Stomach (tissue), 4 donors: ENCODE measurements at regions not wholly inside any gene's neighbourhood (a gene's known extent, or its start where the extent isn't known, plus 50 kb on each side); places are given as distances from the start of the nearest gene placed in this dataset.

Experiments used
- EP300 ChIP-seq: sonication (generic); formaldehyde crosslinking; IDR thresholded peaks from one replicate; pipeline ENCODE4 v1.6.1; 2017; ENCODE audit warnings: antibody characterized with exemption
- POLR2A ChIP-seq, 4 donors: fragments of 450-650 bp; IDR thresholded peaks; one replicate each; pipeline ENCODE4 v1.6.1; 2016; ENCODE audit warnings: antibody characterized with exemption in 4 of 4, control low read depth in 2 of 4, mild to moderate bottlenecking in 1 of 4, moderate library complexity in 1 of 4
- TF ChIP-seq, protein P1 (sequence below), 7 experiments: fragments of 450-650 bp in 4 of 7; fragments of 200-600 bp in 3 of 7; sonication (generic) in 3 of 7; IDR thresholded peaks; one replicate each; pipeline ENCODE4 v1.5.1; 2016 to 2019; ENCODE audit warnings: antibody characterized with exemption in 7 of 7, control low read depth in 2 of 7, mild to moderate bottlenecking in 1 of 7

DNA sequence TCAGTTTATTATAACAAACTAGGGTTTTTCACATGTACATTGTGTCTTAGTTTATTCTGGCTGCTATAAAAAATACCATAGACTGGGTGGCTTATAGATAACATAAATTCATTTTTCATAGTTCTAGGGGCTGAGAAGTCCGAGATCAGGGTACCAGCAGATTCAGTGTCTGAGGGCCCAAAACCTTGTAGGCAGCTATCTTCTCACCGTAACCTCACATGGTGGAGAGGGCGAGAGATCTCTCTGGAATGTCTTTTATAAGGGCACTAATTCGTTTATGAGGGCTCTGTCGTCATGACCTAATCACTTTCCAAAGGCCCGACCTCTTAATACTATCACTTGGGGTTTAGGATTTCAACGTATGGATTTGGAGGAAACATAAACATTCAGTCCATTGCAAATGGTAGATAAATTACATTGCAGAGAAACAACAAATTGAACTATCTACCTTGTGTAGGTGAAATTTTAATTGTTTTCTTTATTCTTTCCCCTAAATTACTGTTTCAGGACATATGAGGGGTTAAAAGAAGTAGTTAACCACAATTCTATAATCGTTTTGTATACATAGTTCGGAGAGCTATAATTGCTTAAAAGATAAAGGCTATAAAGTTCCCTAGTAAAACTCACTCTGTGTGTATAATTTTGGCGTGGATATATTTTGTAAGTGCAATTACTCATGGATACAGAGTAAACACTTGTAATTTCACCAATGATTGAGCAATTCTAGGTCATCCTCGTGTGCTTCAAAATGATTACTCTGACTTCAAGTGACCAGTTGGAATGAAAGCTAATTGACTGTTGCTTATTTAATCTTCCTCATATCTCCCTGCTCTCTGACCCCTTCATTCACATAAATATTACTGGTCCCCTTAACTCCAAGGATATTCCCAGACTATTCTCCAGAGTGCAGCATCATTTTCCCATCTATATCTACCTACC is 247.5 kb upstream of the TMEM161B start:
- TF ChIP-seq, protein P1, sequence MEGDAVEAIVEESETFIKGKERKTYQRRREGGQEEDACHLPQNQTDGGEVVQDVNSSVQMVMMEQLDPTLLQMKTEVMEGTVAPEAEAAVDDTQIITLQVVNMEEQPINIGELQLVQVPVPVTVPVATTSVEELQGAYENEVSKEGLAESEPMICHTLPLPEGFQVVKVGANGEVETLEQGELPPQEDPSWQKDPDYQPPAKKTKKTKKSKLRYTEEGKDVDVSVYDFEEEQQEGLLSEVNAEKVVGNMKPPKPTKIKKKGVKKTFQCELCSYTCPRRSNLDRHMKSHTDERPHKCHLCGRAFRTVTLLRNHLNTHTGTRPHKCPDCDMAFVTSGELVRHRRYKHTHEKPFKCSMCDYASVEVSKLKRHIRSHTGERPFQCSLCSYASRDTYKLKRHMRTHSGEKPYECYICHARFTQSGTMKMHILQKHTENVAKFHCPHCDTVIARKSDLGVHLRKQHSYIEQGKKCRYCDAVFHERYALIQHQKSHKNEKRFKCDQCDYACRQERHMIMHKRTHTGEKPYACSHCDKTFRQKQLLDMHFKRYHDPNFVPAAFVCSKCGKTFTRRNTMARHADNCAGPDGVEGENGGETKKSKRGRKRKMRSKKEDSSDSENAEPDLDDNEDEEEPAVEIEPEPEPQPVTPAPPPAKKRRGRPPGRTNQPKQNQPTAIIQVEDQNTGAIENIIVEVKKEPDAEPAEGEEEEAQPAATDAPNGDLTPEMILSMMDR (IDR thresholded peaks at IDR 0.05) = no peak
- no peak for TF ChIP-seq POLR2A (IDR thresholded peaks at IDR 0.05)
- no peak for TF ChIP-seq EP300
